Ovary (tissue), 7 donors: ENCODE measurements at regions not wholly inside any gene's neighbourhood (a gene's known extent, or its start where the extent isn't known, plus 50 kb on each side); places are given as distances from the start of the nearest gene placed in this dataset.

ENCODE experiments used
- DNase-seq, 5 donors: peaks; one replicate each; pipeline ENCODE4 v3.0.0-alpha.2; 2019 to 2020
- H3K27ac ChIP-seq, 2 donors: fragments of 200-600 bp; one replicate each; pipeline versions ENCODE4 v1.5.1 to v1.8.0; 2019 to 2022
- H3K27me3 ChIP-seq: fragments of 200-600 bp; one replicate; pipeline ENCODE4 v1.8.0; 2022
- H3K36me3 ChIP-seq: fragments of 200-600 bp; sonication (generic); one replicate; pipeline ENCODE4 v1.5.1; 2019
- H3K4me1 ChIP-seq: one replicate; pipeline ENCODE4 v1.8.1; 2013; ENCODE audit warnings: mild to moderate bottlenecking, moderate library complexity; ENCODE audit not compliant: insufficient read depth
- H3K4me3 ChIP-seq: fragments of 200-600 bp; sonication (generic); one replicate; pipeline ENCODE4 v1.5.1; 2017
- H3K9me3 ChIP-seq, 2 donors: fragments of 200-600 bp in 1 of 2; sonication (generic) in 1 of 2; one replicate each; pipeline versions ENCODE4 v1.5.1 to v1.8.1; 2013 to 2019; ENCODE audit warnings: mild to moderate bottlenecking in 1 of 2, moderate library complexity in 1 of 2
- EP300 ChIP-seq: sonication (generic); formaldehyde crosslinking; IDR thresholded peaks from one replicate; pipeline ENCODE4 v1.6.1; 2017; ENCODE audit warnings: antibody characterized with exemption
- POLR2A ChIP-seq: fragments of 450-650 bp; IDR thresholded peaks from one replicate; pipeline ENCODE4 v1.6.1; 2017; ENCODE audit warnings: antibody characterized with exemption, mild to moderate bottlenecking, moderate library complexity
- WGBS, 3 donors: extraction: QIAGEN DNeasy Blood & Tissue Kit in 1 of 3; methylation state at CpG; one replicate each; pipeline versions ENCODE4 v1.1.5 to v1.1.7; 2013 to 2017; 5-methylcytosine and 5-hydroxymethylcytosine counted together
- intact Hi-C, 4 donors: fragments of 100-400 bp; cut with DNase I; formaldehyde crosslinking; loops; one replicate each; pipeline versions ENCODE4 v1.11.0 to v1.15.1; 2022 to 2023
- TF ChIP-seq, protein P1 (sequence below), 3 donors: fragments of 450-650 bp in 2 of 3; fragments of 200-600 bp in 1 of 3; IDR thresholded peaks; one replicate each; pipeline versions ENCODE4 v1.5.1 to v1.8.0; 2016 to 2022; ENCODE audit warnings: antibody characterized with exemption in 3 of 3, mild to moderate bottlenecking in 1 of 3
- donor health status: DM: no; HTN: no; CAD: no; lungs with moderate emphysema.
- donor health status: DM: no; HTN: no; CAD: no.
- donor health status: Bipolar disorder and iron deficiency.
- donor health status: DM: no; HTN: no; CAD: no.
- donor health status: DM: yes; HTN: yes; CAD: no.

- WGBS, 3 donors = 87 to 93% (median 92%) methylated on average over 4 of the region's 4 CpGs
- no peaks in the 10 kb centered on the region for H3K27me3 ChIP-seq
- intact Hi-C loops = no loop called here
- no peak for TF ChIP-seq EP300
- TF ChIP-seq, protein P1, sequence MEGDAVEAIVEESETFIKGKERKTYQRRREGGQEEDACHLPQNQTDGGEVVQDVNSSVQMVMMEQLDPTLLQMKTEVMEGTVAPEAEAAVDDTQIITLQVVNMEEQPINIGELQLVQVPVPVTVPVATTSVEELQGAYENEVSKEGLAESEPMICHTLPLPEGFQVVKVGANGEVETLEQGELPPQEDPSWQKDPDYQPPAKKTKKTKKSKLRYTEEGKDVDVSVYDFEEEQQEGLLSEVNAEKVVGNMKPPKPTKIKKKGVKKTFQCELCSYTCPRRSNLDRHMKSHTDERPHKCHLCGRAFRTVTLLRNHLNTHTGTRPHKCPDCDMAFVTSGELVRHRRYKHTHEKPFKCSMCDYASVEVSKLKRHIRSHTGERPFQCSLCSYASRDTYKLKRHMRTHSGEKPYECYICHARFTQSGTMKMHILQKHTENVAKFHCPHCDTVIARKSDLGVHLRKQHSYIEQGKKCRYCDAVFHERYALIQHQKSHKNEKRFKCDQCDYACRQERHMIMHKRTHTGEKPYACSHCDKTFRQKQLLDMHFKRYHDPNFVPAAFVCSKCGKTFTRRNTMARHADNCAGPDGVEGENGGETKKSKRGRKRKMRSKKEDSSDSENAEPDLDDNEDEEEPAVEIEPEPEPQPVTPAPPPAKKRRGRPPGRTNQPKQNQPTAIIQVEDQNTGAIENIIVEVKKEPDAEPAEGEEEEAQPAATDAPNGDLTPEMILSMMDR (IDR thresholded peaks at IDR 0.05) = no peak
- TF ChIP-seq POLR2A = no peak
- no peak overlapping the region for H3K4me3 ChIP-seq
- peaks cover 3% of the 10 kb centered on the region for H3K4me1 ChIP-seq
- H3K9me3 ChIP-seq = no peaks in the 10 kb centered on the region
- H3K36me3 ChIP-seq = no peaks in the 10 kb centered on the region
- no peak for DNase-seq
- H3K27ac ChIP-seq = no peak overlapping the region
These were observed 158.7 kb downstream of the HAUS1 start for GRCh38 chr18:46262856-46263255.

DNA sequence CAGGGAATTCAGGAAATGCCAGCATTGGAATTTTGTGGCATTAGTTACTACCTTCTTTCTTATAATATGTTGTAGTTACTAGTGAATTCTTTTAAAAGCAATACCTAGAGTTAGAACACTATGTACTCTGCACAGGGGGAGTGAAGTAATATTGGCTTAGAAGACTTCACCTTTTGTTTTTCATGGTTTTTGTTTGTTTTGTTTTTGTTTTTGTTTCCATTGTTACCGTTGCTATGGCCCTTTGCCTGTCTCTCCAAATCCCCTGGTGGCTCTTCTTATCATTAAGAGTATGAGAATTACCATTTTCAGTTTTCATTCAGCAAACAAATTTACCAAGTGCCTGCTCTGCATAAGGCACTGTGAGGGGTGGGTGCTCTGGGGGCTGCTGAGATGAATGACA is 160.1 kb downstream of the HAUS1 start:
- no peak for TF ChIP-seq EP300
- TF ChIP-seq, protein P1 (IDR thresholded peaks at IDR 0.05) = no peak
- TF ChIP-seq POLR2A = no peak
- no peaks in the 10 kb centered on the region for H3K9me3 ChIP-seq
- 28 to 39% (median 33%) methylated on average over 1 of the region's 1 CpG for WGBS, 3 donors
- no peaks in the 10 kb centered on the region for H3K36me3 ChIP-seq
- intact Hi-C loops = no loop called here
- peaks cover 3% of the 10 kb centered on the region for H3K4me1 ChIP-seq
- H3K4me3 ChIP-seq = no peak overlapping the region
- DNase-seq = no peak
- no peaks in the 10 kb centered on the region for H3K27me3 ChIP-seq
- H3K27ac ChIP-seq = no peak overlapping the region

DNA sequence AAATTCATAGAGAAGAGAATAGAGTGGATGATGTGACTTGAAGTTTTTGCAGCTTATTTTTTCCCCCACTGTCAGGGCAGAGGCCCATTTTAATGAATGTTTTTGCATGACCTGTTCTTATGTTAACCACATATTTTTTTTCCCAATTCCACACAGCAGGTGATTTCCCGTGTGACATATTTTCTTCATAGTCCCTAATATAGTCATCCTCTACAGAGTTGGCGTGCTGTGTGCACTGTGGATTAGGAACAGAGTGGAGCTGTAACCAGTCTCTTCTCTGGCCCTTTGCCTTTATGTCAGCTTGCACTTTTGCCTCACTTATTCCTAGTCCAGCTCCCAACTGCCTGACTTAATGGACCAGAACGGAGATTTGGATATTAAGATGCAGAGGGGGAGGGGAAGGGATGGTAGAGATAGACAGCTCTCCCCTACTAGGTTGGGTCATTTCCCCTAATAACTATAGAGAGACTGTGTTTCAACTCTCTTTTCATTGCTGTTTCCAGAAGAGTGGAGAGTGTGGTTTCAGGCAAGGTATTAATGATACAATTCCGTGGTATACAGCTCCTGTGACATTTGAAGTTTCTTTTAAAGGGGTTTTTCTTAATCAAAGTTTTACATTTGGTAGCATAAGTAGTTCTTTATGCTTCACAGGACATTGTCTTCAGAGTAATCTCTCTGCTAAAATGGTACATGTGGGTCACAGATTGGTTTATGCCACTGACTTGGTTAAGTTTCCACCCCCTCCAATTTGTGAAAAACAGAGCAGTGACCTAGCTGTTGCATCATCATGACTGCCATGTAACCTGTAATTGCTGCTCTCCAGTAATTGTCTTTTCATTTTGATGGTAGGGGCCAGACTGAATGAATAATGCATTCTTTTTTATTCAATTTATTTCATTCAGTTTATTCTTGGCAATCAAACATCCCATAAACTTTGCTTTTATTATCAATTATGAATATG is 161.3 kb downstream of the HAUS1 start:
- H3K36me3 ChIP-seq = no peaks in the 10 kb centered on the region
- no peaks in the 10 kb centered on the region for H3K9me3 ChIP-seq
- H3K27me3 ChIP-seq = no peaks in the 10 kb centered on the region
- intact Hi-C loops = no loop called here
- no peak for TF ChIP-seq POLR2A
- DNase-seq = no peak
- peaks cover 1% of the 10 kb centered on the region for H3K4me1 ChIP-seq
- H3K4me3 ChIP-seq = no peak overlapping the region
- H3K27ac ChIP-seq = no peak overlapping the region
- 87 to 90% (median 90%) methylated on average over 4 of the region's 4 CpGs for WGBS, 3 donors

DNA sequence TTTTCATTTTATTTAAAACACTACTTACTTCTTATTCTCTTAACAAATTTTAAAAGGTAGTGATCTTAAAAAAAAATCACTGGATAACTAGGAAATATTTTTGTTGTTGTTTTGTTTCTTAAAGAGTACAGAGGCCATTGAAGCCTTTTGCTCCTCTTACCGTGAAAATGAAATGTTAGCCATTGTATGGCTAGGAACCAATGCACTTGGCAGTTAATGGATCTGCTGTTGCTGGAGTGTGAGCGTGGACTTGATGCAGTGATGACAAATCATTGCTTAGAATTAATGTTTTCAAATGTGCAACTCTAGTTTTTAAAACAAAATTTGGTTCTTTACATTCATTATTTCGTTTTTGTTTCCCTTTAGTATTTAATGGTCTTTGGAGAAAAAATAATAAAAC is 162.3 kb downstream of the HAUS1 start:
- WGBS, 3 donors = 47 to 72% (median 50%) methylated on average over 3 of the region's 3 CpGs
- Histone ChIP-seq H3K36me3 (no peaks in the 10 kb centered on the region), H3K27ac (no peak overlapping the region), H3K4me1 (peaks cover 1% of the 10 kb centered on the region), H3K4me3 (no peak overlapping the region), H3K9me3 (no peaks in the 10 kb centered on the region), H3K27me3 (no peaks in the 10 kb centered on the region)
- intact Hi-C loops = no loop called here
- TF ChIP-seq, protein P1 (IDR thresholded peaks at IDR 0.05) = no peak
- TF ChIP-seq EP300 = no peak
- TF ChIP-seq POLR2A = no peak
- no peak for DNase-seq

GRCh38 chr18:46268671-46269070 is 164.5 kb downstream of the HAUS1 start:
- WGBS, 3 donors = 76 to 96% (median 94%) methylated on average over 2 of the region's 2 CpGs
- no peak overlapping the region for H3K27ac ChIP-seq
- no peaks in the 10 kb centered on the region for H3K9me3 ChIP-seq
- TF ChIP-seq, protein P1 (IDR thresholded peaks at IDR 0.05) = no peak
- no peak for TF ChIP-seq POLR2A
- TF ChIP-seq EP300 = no peak
- H3K36me3 ChIP-seq = no peaks in the 10 kb centered on the region
- no peaks in the 10 kb centered on the region for H3K27me3 ChIP-seq
- no peak overlapping the region for H3K4me3 ChIP-seq
- intact Hi-C loops = no loop called here
- DNase-seq = no peak
- no peaks in the 10 kb centered on the region for H3K4me1 ChIP-seq
